ENCODE measurements at regions not wholly inside any gene's neighbourhood (a gene's known extent, or its start where the extent isn't known, plus 50 kb on each side); places are given as distances from the start of the nearest gene placed in this dataset.

GRCh38 chr7:19465861-19466260 lies 243.0 kb downstream of the POLR1F start:
- no peak overlapping the region for H2AFZ ChIP-seq (ENCODE audit: insufficient read depth, low read depth, low read length, poor library complexity, severe bottlenecking)
- H3K4me2 ChIP-seq (replicated peaks; ENCODE audit: low read depth, low read length, poor library complexity, severe bottlenecking) = no peak overlapping the region
- Mint-ChIP-seq H3K4me1 (no peaks in the 10 kb centered on the region), H3K9me3 (ENCODE audit: insufficient read depth) (no peaks in the 10 kb centered on the region), H3K27ac (no peak overlapping the region), H3K27me3 (no peaks in the 10 kb centered on the region), H3K4me3 (no peak overlapping the region)
- no peaks in the 10 kb centered on the region for H3K9me3 ChIP-seq (ENCODE audit: control extremely low read depth in 1 of 3, control insufficient read depth in 2 of 3, insufficient read depth in 1 of 3, low read length in 2 of 3)
- intact Hi-C loops (cut with micrococcal nuclease) = no loop called here
- no peaks in the 10 kb centered on the region for H3K27me3 ChIP-seq (replicated peaks in 1 of 4; ENCODE audit: control extremely low read depth in 1 of 4, control insufficient read depth in 3 of 4, insufficient read depth in 4 of 4, low read length in 3 of 4)
- CTCF ChIA-PET = no interaction called here
- H3K4me1 ChIP-seq (ENCODE audit: control insufficient read depth in 2 of 2, insufficient read depth in 2 of 2, low read length in 2 of 2) = no peaks in the 10 kb centered on the region
- H3K27ac ChIP-seq (ENCODE audit: low read length in 2 of 2) = no peak overlapping the region
- no CpG with 5 or more reads among the region's 3 CpGs for WGBS (ENCODE audit: insufficient coverage)
- TF ChIP-seq EZH2 (IDR thresholded peaks at IDR 0.05; ENCODE audit: borderline replicate concordance, insufficient read depth, low read depth, low read length, poor library complexity, severe bottlenecking) (no peak), CTCF (IDR thresholded peaks at IDR 0.05) (no peak)
- DNase-seq (no peak), ATAC-seq (ENCODE audit: low read depth) (no peak)
- no peaks in the 10 kb centered on the region for H3K79me2 ChIP-seq (ENCODE audit: control insufficient read depth, insufficient read depth, low read length)
- POLR2A ChIA-PET = no interaction called here
- H3K36me3 ChIP-seq (replicated peaks in 1 of 2; ENCODE audit: control extremely low read depth in 1 of 2, control insufficient read depth in 1 of 2, extremely low read depth in 1 of 2, insufficient read depth in 2 of 2, low read length in 1 of 2) = no peaks in the 10 kb centered on the region
- no peak overlapping the region for H3K9ac ChIP-seq (ENCODE audit: low read length)
- no peaks in the 10 kb centered on the region for H4K20me1 ChIP-seq (ENCODE audit: control insufficient read depth, insufficient read depth, low read length, poor library complexity, severe bottlenecking)
- H3K4me3 ChIP-seq (ENCODE audit: control extremely low read depth in 1 of 5, extremely low read depth in 1 of 5, insufficient read depth in 1 of 5, low read depth in 2 of 5, low read length in 4 of 5) = no peak overlapping the region

- H3K4me2 ChIP-seq (replicated peaks; ENCODE audit: low read depth, low read length, poor library complexity, severe bottlenecking) = no peak overlapping the region
- no peak overlapping the region for H3K9ac ChIP-seq (ENCODE audit: low read length)
- H3K9me3 ChIP-seq (ENCODE audit: control extremely low read depth in 1 of 3, control insufficient read depth in 2 of 3, insufficient read depth in 1 of 3, low read length in 2 of 3) = no peaks in the 10 kb centered on the region
- CTCF ChIA-PET = no interaction called here
- no peaks in the 10 kb centered on the region for H3K79me2 ChIP-seq (ENCODE audit: control insufficient read depth, insufficient read depth, low read length)
- no peak overlapping the region for H3K27ac Mint-ChIP-seq
- intact Hi-C loops (cut with micrococcal nuclease) = no loop called here
- no peaks in the 10 kb centered on the region for H3K36me3 ChIP-seq (replicated peaks in 1 of 2; ENCODE audit: control extremely low read depth in 1 of 2, control insufficient read depth in 1 of 2, extremely low read depth in 1 of 2, insufficient read depth in 2 of 2, low read length in 1 of 2)
- H3K27me3 Mint-ChIP-seq = no peaks in the 10 kb centered on the region
- no peak overlapping the region for H3K27ac ChIP-seq (ENCODE audit: low read length in 2 of 2)
- no peak for TF ChIP-seq EZH2 (IDR thresholded peaks at IDR 0.05; ENCODE audit: borderline replicate concordance, insufficient read depth, low read depth, low read length, poor library complexity, severe bottlenecking)
- TF ChIP-seq CTCF (IDR thresholded peaks at IDR 0.05) = no peak
- DNase-seq = no peak
- H3K9me3 Mint-ChIP-seq (ENCODE audit: insufficient read depth) = no peaks in the 10 kb centered on the region
- H3K27me3 ChIP-seq (replicated peaks in 1 of 4; ENCODE audit: control extremely low read depth in 1 of 4, control insufficient read depth in 3 of 4, insufficient read depth in 4 of 4, low read length in 3 of 4) = no peaks in the 10 kb centered on the region
- no peaks in the 10 kb centered on the region for H3K4me1 Mint-ChIP-seq
- POLR2A ChIA-PET = no interaction called here
- no peak for ATAC-seq (ENCODE audit: low read depth)
- no peak overlapping the region for H3K4me3 ChIP-seq (ENCODE audit: control extremely low read depth in 1 of 5, extremely low read depth in 1 of 5, insufficient read depth in 1 of 5, low read depth in 2 of 5, low read length in 4 of 5)
- no peaks in the 10 kb centered on the region for H3K4me1 ChIP-seq (ENCODE audit: control insufficient read depth in 2 of 2, insufficient read depth in 2 of 2, low read length in 2 of 2)
- WGBS (ENCODE audit: insufficient coverage) = 90% methylated on average over 2 of the region's 4 CpGs
- H2AFZ ChIP-seq (ENCODE audit: insufficient read depth, low read depth, low read length, poor library complexity, severe bottlenecking) = no peak overlapping the region
- H3K4me3 Mint-ChIP-seq = no peak overlapping the region
- H4K20me1 ChIP-seq (ENCODE audit: control insufficient read depth, insufficient read depth, low read length, poor library complexity, severe bottlenecking) = no peaks in the 10 kb centered on the region
Observed at GRCh38 chr7:19464751-19465150, 244.1 kb downstream of the POLR1F start.

Measured in B cell (primary cell).